OCI-LY7 (cell line): ENCODE measurements at regions not wholly inside any gene's neighbourhood (a gene's known extent, or its start where the extent isn't known, plus 50 kb on each side); places are given as distances from the start of the nearest gene placed in this dataset.

Experiments used
- EZH2phosphoT487 ChIP-seq: fragments of 200-600 bp; sonication (generic); IDR thresholded peaks from 2 replicates; pipeline ENCODE4 v1.6.1; 2018; ENCODE audit warnings: low read depth, borderline replicate concordance, mild to moderate bottlenecking, mixed run types, antibody characterized with exemption, low read length, moderate library complexity, mixed read lengths
- TF ChIP-seq, protein P1 (sequence below): fragments of 200-600 bp; sonication (generic); conservative IDR thresholded peaks from 2 replicates; pipeline ENCODE4 v1.5.1; 2014; ENCODE audit warnings: mild to moderate bottlenecking, antibody characterized with exemption, low read length, moderate library complexity, mixed read lengths

DNA sequence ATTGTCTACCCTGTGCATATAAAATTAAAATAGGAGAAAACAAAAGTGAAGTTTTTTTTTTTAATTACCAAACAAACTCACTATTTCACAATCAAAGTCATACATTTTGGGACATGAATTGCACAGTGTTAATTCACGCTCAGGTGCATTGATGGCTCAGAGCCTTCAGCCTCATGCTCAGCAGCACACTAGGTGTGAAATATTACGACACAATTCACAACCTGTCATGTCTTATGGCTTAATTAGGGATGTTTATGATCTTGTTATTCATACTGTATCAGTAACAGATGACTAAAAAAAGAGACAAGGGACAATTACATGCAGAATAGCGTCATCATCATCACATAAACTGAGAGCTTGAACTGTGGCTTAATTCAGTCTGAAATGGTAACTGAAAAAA is 2005.5 kb upstream of the PCDH20 start:
- TF ChIP-seq, protein P1, sequence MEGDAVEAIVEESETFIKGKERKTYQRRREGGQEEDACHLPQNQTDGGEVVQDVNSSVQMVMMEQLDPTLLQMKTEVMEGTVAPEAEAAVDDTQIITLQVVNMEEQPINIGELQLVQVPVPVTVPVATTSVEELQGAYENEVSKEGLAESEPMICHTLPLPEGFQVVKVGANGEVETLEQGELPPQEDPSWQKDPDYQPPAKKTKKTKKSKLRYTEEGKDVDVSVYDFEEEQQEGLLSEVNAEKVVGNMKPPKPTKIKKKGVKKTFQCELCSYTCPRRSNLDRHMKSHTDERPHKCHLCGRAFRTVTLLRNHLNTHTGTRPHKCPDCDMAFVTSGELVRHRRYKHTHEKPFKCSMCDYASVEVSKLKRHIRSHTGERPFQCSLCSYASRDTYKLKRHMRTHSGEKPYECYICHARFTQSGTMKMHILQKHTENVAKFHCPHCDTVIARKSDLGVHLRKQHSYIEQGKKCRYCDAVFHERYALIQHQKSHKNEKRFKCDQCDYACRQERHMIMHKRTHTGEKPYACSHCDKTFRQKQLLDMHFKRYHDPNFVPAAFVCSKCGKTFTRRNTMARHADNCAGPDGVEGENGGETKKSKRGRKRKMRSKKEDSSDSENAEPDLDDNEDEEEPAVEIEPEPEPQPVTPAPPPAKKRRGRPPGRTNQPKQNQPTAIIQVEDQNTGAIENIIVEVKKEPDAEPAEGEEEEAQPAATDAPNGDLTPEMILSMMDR, result no peak
- TF ChIP-seq EZH2phosphoT487, result no peak
